HCT116 (cell line): ENCODE measurements at regions not wholly inside any gene's neighbourhood (a gene's known extent, or its start where the extent isn't known, plus 50 kb on each side); places are given as distances from the start of the nearest gene placed in this dataset.

Experiments used
- RAD21 ChIP-seq: IDR thresholded peaks from 2 replicates; pipeline ENCODE4 v1.6.1; 2012; ENCODE audit warnings: low read depth, mild to moderate bottlenecking
- SIN3A ChIP-seq: IDR thresholded peaks from 2 replicates; pipeline ENCODE4 v1.6.1; 2012; ENCODE audit warnings: low read depth
- SRF ChIP-seq: IDR thresholded peaks from 2 replicates; pipeline ENCODE4 v1.6.1; 2012; ENCODE audit warnings: low read depth
- ZNF274 ChIP-seq: fragments of 200-500 bp; sonication (Bioruptor generic); IDR thresholded peaks from 2 replicates; pipeline ENCODE4 v1.6.1; 2014; ENCODE audit warnings: mild to moderate bottlenecking, low read depth, low read length, inconsistent platforms
- TF ChIP-seq, protein P1 (sequence below), 3 experiments: fragments of 200-600 bp in 1 of 3; sonication (generic) in 1 of 3; IDR thresholded peaks in 2 of 3; conservative IDR thresholded peaks in 1 of 3; 2 replicates each; pipeline ENCODE4 v1.5.1; 2012 to 2017; ENCODE audit warnings: low read depth in 2 of 3, low read length in 2 of 3, antibody characterized with exemption in 1 of 3, borderline replicate concordance in 1 of 3, control low read depth in 1 of 3, mild to moderate bottlenecking in 1 of 3, mixed read lengths in 1 of 3, mixed run types in 1 of 3, moderate library complexity in 1 of 3; ENCODE audit not compliant: insufficient read depth in 1 of 3
- TF ChIP-seq, protein P2 (sequence below): IDR thresholded peaks from 2 replicates; pipeline ENCODE4 v1.6.1; 2012

DNA sequence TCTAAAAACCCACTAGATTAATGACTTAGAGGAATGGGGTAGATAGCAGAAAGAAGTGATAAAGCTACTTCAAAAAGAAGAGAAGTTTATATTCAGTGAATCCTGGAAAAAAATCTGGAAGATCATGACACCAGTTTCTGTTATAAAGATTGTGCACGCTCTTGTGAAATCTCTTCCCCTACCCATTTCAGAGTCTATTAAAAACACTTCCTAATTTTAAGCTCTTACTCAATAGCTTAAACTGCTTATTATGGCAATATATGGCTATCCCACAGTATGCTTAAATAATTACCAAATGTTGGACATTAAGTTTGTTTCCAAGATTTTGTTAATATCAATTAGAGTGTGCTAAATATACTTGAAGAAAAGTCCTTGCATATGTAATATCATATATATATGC, 585.3 kb upstream of the MAN1A1 start:
- TF ChIP-seq SRF, result no peak
- TF ChIP-seq, protein P1, sequence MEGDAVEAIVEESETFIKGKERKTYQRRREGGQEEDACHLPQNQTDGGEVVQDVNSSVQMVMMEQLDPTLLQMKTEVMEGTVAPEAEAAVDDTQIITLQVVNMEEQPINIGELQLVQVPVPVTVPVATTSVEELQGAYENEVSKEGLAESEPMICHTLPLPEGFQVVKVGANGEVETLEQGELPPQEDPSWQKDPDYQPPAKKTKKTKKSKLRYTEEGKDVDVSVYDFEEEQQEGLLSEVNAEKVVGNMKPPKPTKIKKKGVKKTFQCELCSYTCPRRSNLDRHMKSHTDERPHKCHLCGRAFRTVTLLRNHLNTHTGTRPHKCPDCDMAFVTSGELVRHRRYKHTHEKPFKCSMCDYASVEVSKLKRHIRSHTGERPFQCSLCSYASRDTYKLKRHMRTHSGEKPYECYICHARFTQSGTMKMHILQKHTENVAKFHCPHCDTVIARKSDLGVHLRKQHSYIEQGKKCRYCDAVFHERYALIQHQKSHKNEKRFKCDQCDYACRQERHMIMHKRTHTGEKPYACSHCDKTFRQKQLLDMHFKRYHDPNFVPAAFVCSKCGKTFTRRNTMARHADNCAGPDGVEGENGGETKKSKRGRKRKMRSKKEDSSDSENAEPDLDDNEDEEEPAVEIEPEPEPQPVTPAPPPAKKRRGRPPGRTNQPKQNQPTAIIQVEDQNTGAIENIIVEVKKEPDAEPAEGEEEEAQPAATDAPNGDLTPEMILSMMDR (IDR thresholded peaks at IDR 0.05 in 2 of 3, conservative IDR thresholded peaks at IDR 0.05 in 1 of 3; ENCODE audit: borderline replicate concordance in 1 of 3, insufficient read depth in 1 of 3, low read depth in 2 of 3, low read length in 2 of 3), result no peak
- TF ChIP-seq SIN3A, result no peak
- TF ChIP-seq, protein P2, sequence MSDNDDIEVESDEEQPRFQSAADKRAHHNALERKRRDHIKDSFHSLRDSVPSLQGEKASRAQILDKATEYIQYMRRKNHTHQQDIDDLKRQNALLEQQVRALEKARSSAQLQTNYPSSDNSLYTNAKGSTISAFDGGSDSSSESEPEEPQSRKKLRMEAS, result no peak
- no peak for TF ChIP-seq RAD21
- TF ChIP-seq ZNF274, result no peak
